NCI-H748 (cell line): ENCODE measurements at regions not wholly inside any gene's neighbourhood (a gene's known extent, or its start where the extent isn't known, plus 50 kb on each side); places are given as distances from the start of the nearest gene placed in this dataset.
A peak's percentile ranks its signal among the peaks of the same experiment; 100 is the strongest.
"Not testable (repeated sequence)": the region's sequence is repeated elsewhere in the genome, so short reads cannot be mapped to it uniquely, and the experiment has no call there.

ENCODE experiments used
- DNase-seq: peaks from one replicate; lab custom pipeline; 2025; ENCODE audit not compliant: unreplicated experiment; lab: John Stamatoyannopoulos, UW

DNA sequence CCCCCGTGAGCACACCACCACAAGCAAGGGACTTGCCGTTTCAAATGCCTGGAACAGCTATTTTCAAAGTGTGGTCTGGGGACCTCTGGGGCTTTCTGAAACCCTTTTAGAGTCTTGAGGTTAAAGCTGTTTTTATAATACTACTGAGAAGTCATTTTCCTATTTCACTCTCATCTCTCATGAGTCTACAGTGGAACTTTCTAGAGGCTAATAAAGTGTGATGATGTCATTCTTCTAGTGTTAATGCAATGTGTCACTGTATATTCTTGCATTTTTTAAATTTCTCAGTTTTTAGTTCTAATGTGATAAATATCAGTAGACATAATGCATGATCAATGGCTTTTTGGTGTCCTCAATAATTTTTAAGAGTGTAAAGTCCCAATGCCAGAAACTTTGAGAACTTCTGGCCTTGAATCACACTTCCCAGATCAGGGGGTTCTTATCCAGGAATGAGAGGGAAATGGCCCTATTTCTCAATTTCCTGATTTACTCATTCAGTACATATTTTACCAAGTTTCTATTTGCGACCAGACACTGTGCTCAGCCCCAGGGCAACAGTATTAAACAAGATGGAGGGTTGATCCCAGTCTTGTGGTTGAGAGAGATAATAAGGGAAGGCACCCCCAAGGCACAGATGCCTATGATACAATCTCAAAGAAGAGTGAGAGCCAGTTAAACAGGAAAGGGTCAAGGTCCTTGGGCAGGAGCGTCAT lies 444.0 kb downstream of the HS3ST3B1 start:
- DNase-seq, result no peak

DNA sequence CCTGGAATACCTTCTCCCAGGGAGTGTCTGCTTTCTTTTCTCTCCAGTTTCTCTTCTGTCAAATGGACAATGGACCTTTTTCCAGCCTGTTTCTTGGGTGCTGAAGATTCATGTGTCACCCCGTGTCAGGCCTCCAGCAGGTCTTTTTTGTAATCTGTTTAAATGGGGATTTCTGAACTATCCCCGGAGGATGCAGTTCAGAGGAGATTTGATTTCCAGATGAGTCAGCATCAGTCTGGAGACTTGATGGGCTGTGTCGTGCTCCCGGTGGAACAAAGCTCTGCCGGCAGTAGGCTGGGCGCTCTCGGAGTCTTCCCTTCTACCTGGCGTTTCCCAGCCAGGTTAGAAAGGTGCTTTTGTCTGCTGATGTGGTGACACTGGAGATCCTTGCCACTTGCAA lies 440.6 kb downstream of the HS3ST3B1 start:
- no peak for DNase-seq

DNA sequence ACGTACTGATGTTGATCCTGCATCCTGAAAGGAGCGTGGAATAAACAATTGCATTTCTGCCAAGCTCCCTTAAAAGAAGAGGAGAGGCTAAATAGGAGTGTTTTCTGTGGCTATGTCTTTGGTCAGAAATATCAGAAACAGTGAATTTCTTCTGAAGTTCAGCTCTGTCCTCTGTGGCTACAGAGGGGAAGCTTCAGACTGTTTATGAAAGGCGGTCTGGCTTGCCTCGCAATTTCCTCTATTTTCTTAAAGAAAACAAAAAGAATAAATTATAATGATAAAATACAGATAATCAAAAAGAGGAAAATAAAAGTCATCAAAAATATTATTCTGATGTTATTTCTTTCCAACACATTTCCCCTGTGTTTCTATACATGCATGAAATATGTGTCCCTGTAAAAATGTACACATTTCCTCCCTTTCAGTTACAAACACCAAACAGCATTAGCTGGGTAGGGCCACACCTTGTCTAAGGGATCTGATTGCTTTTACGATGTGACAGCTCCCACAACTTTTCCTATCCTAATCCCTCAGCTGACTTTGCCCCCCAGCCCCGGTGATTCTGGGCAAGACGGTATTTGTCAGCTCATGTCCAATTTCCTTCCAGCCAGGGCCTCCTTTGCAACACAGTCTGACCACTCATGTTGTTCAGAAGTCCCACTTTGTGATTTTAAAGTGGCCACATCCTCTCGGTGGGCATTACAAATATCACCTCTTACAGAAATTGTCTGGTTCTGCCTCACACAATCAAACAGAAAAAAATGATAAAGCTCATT lies 439.0 kb downstream of the HS3ST3B1 start:
- DNase-seq, result no peak

DNA sequence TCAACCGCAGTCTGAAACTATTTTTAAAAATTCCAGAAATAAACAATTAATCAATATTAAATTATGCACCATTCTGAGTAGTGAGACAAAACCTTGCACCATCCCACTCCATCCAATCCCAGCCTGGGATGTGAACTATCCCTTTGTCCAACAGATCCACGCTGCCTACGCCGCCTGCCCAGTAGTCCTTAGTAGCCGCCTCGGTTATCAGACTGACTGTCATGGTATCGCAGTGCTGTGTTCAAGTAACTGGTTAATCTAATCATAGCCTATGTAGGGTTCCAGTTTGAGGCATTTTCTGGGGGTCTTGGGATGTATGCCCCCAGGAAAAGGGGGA lies 437.7 kb downstream of the HS3ST3B1 start:
- no peak for DNase-seq

DNA sequence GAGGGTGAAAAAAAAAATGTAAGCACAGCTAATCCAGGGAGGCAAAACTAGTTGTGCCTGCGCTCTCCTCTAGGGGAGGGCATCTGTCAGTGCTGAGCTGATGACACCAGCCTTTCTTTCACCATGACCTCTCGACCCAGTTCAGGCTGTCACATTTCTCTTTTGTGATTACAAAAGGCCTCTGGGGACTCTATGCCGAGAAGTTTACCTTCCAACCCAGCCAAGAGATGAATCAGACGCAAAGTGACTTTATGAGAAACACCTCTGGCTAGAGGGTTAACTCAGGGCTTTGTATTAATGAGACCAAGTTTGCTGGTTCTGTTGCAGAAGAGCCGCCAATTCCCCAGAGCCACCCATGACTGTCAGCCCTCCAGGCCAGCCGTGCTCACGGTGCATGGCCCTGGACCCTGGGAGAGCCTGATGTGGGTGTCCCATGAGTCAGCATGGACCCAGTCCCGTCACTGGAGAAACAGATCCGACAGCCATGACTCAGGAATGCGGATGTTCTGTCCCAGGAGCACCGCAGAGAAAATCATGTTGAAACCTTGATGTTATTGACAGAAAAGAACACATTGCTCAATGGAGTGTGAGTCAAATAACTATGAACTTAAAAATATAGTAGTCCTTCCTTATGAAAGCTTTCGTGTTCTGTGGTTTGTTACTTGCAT lies 437.2 kb downstream of the HS3ST3B1 start:
- DNase-seq, result no peak

DNA sequence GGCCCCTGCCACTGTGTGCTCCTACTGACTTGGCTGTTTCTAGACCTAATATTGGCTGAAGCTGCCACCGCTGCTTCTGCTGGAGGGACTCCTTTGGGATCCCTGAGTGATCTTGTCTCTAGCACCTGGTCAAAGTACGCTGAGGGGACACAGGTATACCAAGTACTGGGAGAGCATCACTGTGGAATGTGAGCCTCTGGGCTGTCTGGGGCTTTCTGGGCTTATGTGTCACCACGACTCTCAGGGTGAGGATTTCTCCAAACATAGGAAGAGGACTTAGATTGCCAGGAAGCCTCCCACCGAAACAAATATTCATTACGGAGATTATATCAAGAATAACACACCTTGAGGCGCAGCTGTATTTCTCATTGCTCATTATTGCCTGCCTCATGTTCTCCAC lies 435.8 kb downstream of the HS3ST3B1 start:
- no peak for DNase-seq

DNA sequence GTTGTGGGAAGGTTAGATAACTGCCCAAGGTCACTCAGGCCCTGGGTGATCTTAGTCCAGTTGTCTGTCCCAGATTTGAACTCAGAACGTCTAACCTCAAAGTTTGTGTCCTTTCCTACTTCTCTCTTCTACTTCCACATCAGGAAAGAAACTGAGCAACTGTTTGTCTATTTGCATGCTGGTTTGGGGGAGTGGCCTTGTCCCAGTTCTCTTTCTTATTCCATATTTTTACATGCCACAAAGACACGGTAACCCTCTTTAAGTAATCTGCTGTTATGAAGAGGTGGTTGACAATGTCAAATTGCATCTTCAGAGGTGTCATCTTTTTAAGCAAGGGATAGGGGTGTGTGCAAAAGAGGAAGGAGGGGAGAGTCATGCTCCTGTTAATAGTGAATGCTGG lies 432.5 kb downstream of the HS3ST3B1 start:
- DNase-seq, result no peak

DNA sequence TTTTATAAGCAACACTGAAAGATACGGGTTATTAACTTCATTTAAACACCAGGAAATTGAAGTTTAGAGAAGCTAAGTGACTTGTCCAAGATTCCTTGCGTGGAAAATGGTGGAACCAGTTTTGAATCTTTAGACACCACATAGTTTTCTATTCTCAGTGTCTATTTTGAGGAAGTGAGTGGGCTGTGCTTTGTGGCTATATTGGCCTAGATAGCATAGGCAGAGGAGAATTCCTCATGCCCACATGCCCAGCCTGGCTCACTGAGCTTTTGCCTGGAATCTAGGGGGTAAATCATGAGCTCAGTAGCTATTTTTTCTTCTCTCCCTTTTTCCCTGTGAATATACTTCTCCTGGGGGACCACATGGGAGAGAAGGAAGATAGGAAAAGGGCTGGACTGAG lies 431.3 kb downstream of the HS3ST3B1 start:
- DNase-seq, result no peak

DNA sequence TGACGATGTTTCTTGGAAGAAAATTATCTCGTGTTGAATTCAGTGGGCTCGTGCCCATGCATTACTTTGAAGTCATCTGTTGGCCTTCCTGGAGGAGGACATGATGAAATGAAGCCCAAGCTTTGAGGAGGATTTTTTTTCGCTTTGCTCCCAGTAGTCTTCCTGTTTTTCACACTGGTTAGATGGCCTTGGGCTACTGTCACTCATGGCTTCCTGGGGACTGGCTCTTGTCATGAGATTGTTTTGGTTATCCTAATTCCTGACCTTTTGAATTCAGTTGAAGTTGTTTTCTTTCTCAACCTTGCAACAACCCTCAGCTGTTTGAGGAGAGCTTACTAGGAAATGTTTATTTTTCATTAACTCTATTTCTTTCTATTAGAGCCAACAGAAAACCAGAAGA lies 430.7 kb downstream of the HS3ST3B1 start:
- DNase-seq, result no peak

DNA sequence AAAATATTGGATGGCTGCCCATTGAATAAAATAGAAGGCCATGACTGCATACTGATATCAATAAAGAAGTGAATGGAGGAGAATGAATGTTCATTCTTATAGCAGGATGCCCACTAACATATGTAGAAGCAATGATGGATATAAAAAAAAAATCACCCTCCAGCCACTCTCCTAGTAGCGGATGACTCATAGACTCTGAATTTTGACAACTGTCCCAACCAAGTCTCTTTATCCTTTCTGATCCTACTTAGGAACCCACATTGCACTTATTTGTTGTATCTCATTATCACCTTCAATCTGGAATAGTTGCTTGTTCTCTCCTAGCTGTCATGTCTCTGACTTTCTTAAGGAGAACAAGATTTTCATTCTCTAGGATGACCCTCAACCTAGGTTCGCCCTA lies 429.9 kb downstream of the HS3ST3B1 start:
- DNase-seq, result no peak

DNA sequence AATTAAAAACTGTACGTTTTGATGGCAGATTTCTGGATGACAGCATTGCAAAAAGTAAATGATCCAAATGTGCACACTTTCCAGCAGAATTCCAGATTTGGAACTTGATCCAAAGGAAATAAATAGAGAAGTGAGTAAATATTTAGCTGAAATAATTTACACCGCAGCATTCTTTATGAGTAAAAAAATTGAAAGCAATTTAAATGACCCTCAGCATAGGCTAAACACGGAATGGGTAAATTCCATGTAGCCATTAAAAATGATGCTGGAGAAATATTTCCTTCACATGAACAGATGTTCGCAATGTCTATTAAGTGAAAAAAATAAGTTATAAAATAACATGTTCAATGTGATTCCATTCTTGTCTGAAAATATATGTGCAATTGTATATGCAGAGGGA lies 424.8 kb downstream of the HS3ST3B1 start:
- DNase-seq, result no peak

DNA sequence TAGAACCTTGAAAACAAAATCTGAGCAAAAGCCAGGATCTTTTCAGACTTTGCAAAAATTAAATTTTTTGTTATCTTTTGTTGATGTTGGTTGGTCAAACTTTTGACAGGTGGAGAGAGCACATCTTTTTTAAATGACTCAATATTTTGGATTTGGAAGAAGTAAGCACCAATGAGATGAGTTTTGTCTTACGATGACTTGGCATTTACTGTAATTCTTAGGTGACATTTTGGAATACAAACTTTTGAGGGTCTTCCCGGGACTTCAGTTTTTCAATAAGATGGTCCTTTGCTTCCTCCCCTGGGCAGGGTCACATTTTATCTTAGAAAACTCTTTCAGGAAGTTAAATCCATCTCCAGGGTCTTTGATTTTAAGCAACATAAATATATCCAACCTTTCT lies 423.9 kb downstream of the HS3ST3B1 start:
- DNase-seq, result no peak

DNA sequence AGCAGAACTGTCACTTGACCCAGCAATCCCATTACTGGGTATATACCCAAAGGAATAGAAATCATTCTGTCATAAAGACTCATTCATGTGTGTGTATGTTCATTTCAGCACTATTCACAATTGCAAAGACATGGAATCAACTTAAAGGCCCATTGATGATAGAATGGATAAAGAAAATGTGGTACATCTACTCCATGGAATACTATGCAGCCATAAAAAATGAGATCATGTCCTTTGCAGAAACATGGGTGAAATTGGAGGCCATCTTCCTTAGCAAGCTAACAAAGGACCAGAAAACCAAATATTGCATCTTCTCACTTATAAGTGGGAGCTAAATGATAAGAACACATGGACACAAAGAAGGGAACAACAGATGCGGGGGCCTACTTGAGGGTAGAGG lies 422.5 kb downstream of the HS3ST3B1 start:
- DNase-seq, result not testable (repeated sequence)

DNA sequence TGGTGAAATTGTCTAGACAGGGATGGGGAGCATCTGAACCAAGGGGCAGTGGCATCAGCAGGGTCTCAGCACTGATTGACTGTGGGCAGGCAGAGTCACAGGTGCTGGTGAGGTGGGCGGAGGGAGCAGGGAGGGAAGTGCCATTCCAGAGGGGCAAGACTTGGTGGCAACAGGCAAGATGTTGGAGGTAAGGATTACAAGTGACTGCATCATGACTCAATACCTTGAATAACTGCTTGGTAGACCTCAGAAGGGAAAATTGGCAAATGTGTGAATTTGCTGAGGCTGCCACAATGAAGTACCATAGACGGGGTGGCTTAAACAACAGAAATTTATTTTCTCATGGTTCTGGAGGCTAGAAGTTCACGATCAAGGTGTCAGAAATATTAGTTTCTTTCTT lies 419.1 kb downstream of the HS3ST3B1 start:
- DNase-seq, result no peak

DNA sequence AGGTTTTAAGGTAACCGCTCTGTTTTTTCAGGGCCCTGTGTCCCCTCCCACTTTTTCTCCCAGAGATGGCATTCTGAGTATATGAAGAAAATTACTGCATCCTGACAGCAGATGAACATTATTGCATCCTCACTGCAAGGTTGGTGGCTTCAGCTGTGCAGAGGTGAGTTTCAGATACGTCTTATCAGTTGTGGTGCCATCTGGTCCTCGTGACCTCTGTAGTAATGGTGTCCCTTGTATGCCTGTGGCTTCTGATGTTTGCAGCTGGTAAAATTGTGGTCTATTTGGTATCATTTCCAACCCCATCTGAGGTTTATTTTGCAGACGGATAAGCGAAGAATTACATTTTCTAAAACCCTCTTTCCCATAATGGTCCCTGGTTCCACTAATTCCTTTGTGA lies 417.0 kb downstream of the HS3ST3B1 start:
- DNase-seq, result no peak

DNA sequence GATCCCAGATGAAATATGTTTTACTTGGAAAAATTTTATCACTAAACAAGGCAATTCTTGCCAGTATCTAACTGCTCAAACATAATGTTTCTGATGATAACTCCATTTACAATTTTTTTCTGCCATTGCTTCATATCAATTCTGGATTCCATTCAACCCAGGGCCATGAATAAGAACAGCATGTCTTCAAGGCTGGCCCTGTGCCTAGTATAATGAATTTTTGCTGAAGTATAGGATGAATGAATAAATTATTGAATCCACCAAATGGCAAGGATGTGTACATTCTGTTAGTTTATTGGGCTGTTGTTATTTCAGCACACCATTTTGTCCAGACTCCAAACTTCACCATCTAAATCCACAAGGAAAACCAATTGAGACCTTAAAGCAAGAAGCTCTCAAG lies 414.7 kb downstream of the HS3ST3B1 start:
- no peak for DNase-seq

DNA sequence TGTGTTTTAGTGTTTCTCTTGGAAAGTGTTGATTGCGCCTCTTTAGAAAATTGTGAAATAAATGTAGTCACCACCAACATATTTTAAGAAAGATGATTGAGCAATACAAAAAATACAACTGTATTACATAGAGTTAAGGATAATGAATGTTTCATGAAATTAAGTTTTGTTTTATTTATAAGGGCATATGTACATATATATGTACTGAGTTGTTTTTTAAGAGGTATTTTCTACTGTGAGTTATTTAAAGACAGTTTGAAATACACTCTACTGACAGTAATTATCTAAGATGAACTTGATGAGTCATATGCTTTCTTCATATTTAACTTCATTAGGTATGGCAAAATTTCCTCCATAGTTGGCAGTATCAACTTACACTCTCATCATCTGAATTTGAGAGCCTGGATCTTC lies 411.7 kb downstream of the HS3ST3B1 start:
- no peak for DNase-seq

DNA sequence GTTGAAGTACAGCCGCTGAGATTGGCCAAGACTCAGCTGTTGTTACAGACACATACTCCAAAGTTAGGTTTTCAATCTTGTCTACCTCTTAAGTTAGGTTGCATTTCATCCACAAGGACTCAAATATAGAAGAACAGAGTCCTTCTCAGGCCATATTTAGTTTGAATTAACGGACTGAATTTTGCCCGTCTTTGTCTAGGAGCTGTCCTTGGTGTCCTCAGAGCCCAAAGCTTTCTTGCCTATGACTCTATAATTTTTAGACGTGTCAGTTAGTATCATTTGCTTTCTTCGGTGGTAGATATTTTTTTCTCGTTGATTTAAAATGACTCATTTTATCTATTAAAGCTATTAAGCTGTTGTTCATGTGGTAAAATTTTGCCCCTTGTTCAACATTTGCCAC lies 403.2 kb downstream of the HS3ST3B1 start:
- DNase-seq, result no peak

DNA sequence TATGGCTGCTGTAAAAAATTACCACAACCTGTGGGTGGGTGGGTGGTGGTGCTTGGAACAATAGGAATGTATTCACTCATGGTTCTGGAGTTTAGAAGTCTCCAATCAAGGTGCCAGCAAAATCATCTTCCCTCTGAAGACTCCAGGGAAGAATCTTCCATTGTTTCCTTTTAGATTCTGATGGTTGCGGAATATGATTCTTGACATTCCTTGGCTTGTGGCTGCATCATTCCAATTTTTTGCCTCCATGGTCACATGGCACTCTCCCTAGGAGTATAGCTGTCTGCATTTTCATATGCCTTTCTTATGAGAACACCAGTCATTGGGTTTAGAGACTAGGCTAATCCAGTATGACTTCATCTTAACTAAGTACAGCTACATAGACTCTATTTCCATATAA lies 401.0 kb downstream of the HS3ST3B1 start:
- DNase-seq, result no peak

DNA sequence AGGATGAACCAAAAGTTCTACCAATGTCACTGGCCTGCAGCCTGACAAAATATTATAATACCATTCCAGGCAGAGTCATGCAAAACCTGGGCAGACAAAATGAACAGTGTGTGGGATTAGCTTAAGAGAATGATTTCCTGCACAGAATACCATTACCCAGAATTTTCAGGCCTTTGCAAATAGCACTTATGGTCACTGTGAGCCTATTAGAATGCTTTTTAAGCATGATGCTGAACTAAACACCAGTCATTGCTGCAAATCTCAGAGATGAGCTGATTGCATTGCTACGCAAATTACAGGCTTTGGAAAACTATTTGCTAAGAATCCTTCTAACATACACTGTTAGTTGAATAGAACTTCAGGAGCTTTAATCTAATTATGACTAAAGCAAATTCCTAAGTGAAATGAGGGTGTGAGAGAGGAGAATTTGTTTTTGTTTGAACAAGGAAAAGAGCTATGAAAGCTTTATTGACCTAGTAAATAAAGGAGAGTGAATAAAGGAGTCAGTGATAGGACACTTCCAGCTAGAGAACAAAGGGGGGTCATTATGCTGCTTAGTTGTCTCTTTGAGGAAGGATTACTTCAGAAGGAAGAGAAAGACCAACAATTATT lies 398.8 kb downstream of the HS3ST3B1 start:
- peak; percentile 81 for DNase-seq

DNA sequence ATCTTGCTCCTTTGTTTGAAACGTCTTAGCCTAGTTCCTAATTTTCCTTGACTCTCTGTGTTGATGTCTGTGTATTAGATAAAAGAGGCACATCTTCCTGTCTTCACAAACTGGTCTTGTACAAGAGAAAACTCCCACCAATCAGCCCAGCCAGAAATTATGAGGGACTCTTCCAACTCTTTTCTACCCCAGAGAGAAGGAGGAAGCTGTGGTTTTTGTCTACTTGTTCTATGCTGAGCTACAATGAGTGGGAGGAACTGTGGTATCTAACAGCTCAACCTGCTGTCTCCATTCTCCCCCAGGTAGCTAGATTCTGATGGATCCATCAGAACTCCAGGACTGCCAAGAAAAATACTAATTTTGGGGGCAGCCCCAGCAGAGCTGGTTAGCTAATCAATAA lies 392.5 kb downstream of the HS3ST3B1 start:
- DNase-seq, result no peak

DNA sequence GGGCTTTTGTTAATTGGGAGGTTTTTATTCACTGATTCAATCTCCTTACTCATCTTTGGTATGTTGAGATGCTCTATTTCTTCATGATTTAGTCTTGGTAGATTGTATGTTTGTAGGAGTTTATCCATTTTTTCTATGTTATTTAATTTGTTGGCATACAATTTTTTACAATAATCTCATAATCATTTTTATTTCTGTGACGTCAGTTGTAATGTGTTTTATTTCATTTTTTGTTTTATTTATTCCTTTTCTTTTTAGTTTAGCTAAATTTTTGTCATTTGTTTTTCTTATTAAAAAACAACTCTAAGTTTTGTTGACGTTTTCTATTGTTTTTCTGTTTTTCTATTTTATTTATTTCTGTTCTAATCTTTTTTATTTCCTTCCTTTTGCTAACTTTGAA lies 389.8 kb downstream of the HS3ST3B1 start:
- no peak for DNase-seq
